ENCODE measurements at regions not wholly inside any gene's neighbourhood (a gene's known extent, or its start where the extent isn't known, plus 50 kb on each side); places are given as distances from the start of the nearest gene placed in this dataset.
"Not testable (repeated sequence)": the region's sequence is repeated elsewhere in the genome, so short reads cannot be mapped to it uniquely, and the experiment has no call there.

GRCh38 chr5:142542078-142542477 is 143.8 kb downstream of the FGF1 start:
- DNase-seq (ENCODE audit: extremely low read depth in 1 of 2, low read depth in 1 of 2): no peak

DNA sequence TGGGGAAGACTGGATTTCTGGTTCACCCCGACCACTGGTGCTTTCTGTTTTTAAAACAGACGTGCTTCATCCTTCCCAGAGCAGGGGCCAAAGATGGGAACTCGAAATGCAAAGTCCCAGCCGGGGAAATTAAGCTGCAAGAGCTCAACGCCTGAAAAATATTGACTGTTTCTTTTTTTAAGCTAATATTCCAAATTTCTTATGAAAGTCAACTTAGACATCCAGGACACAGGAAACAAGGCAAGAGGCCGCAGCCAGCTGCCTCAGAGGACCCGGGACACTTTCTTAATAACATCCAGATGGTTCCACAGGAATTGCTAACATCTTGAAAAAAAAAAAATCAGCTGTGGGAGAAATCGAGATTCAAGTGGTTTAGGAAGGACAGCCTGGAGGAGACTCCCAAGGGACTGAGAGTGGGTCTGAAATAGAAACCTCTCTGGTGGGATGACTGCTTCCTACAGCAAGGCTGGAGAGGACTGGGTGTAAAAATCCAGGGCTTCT is 144.9 kb downstream of the FGF1 start:
- DNase-seq (ENCODE audit: extremely low read depth in 1 of 2, low read depth in 1 of 2): no peak

- DNase-seq (ENCODE audit: extremely low read depth in 1 of 2, low read depth in 1 of 2): no peak
These were observed 146.6 kb downstream of the FGF1 start for GRCh38 chr5:142539154-142539740.

GRCh38 chr5:142537938-142538337 is 148.0 kb downstream of the FGF1 start:
- no peak for DNase-seq (ENCODE audit: extremely low read depth in 1 of 2, low read depth in 1 of 2)

DNA sequence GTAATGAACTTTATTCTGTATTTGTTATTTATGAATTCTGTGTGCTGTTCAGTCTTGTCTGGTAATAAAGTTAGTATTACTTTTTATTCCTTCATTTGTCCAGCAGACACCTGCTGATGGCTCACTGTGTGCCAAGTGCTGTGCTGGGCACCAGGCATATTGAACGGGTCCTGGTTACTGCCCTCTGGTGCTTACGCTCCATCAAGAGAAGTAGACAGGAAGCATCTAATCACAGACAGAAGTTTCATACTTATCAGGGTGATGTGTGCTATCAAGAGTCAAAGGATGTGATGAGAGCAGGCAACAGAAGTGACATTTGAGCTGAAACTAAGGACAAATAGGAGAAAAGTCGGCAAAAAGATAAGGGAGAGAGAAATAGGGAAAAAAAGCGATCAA is 153.1 kb downstream of the FGF1 start:
- no peak for DNase-seq (ENCODE audit: extremely low read depth in 1 of 2, low read depth in 1 of 2)

GRCh38 chr5:142531977-142532780 is 153.7 kb downstream of the FGF1 start:
- DNase-seq (ENCODE audit: extremely low read depth in 1 of 2, low read depth in 1 of 2): no peak

- no peak for DNase-seq (ENCODE audit: extremely low read depth in 1 of 2, low read depth in 1 of 2)
These were observed 155.0 kb downstream of the FGF1 start for GRCh38 chr5:142530904-142531303.

GRCh38 chr5:142529626-142530278 is 156.1 kb downstream of the FGF1 start:
- DNase-seq (ENCODE audit: extremely low read depth in 1 of 2, low read depth in 1 of 2): no peak

GRCh38 chr5:142527664-142528295 is 158.1 kb downstream of the FGF1 start:
- no peak for DNase-seq (ENCODE audit: extremely low read depth in 1 of 2, low read depth in 1 of 2)

DNA sequence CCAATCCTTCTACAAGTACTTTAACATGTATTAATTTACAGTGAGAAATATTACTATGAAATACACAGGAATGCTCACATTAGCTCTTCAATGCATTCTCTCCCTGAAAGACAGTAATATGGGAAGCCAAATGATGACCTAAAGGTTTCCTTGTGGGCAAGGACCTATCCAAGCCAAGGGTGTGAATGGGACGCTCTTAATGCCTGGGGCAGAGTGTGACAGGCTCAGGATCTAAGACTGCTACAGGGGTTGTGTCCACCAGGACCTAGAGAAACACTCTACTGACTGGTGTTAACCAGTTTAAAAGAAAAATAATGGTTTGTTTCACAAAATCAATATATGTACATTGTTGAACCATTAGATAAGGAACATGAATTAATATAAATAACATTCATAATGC is 158.7 kb downstream of the FGF1 start:
- DNase-seq (ENCODE audit: extremely low read depth in 1 of 2, low read depth in 1 of 2): no peak

DNA sequence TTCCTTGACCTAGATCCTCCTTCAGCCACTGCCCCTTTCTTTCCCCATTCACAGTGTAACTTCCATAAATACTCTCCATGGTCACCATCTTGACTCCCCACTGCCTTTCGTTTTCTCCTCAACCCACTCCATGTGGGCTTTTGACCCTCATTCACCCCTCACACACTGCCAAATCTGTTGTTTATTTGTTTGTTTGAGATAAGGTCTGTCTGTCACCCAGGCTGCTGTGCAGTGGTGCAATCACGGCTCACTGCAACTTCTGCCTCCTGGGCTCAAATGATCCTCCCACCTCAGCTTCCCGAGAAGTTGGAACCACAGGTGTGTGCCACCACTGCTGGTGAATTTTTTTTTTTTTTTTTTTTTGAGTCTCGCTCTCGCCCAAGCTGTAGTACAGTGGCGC is 162.9 kb downstream of the FGF1 start:
- no peak for DNase-seq (ENCODE audit: extremely low read depth in 1 of 2, low read depth in 1 of 2)

DNA sequence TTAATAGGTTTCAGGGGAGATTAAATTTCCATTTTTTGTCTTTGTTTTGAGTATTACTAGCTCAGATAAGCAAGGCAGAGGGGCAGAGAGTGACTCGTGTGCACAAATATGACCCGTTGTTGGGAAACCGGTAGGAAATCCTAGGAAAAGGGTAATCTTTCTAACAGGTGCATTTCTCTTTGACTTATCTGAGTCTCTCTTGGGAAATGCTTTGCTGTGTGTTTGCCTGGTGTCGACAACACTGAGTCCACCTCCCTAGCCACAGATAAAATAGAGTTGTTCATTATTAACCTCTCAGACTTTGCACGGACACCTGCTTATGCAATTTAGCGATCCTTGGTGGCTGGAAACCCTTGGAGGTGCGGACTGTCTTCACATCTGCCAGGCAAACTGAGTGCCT is 164.2 kb downstream of the FGF1 start:
- DNase-seq (ENCODE audit: extremely low read depth in 1 of 2, low read depth in 1 of 2): no peak

DNA sequence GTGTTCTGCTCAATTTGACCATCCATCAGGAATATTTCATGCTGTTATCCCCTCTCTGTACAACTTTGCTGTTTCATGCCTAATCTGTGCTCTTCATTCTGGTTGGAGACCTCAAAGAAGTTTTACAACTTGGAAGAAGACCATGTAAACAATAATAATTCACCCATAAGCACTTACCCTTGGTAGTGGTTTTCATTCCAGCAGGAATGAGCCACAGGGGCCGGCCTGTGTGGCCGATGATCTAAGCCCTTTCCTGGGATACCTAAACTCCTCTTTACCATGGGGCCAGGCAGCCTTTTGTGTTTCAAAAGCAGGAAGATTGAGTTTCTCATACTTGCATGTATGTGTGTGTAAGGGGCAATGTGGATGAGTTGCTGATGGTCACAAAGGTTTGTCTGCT is 165.0 kb downstream of the FGF1 start:
- DNase-seq (ENCODE audit: extremely low read depth in 1 of 2, low read depth in 1 of 2): no peak

GRCh38 chr5:142519913-142520312 is 166.0 kb downstream of the FGF1 start:
- DNase-seq (ENCODE audit: extremely low read depth in 1 of 2, low read depth in 1 of 2): not testable (repeated sequence)

DNA sequence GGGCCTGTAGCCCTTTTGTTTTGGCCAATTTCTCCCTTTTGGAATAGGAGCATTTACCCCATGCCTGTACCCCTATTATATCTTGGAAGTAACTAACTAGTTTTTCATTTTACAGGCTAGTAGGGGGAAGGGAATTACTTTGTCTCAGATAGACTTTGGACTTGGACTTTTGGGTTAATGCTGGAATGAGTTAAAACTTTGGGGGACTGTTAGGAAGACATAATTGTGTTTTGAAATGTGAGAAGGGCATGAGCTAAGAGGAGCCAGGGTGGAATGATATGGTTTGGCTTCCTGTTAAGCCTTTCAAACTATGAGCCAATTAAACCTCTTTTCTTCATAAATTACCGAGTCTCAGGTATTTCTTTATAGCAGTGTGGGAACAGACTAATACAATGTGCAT is 168.1 kb downstream of the FGF1 start:
- DNase-seq (ENCODE audit: extremely low read depth in 1 of 2, low read depth in 1 of 2): no peak

- no peak for DNase-seq (ENCODE audit: extremely low read depth in 1 of 2, low read depth in 1 of 2)
These were observed 169.2 kb downstream of the FGF1 start for GRCh38 chr5:142516732-142517131.

- no peak for DNase-seq (ENCODE audit: extremely low read depth in 1 of 2, low read depth in 1 of 2)
These were observed 170.9 kb downstream of the FGF1 start for GRCh38 chr5:142515036-142515435.

GRCh38 chr5:142514196-142514595 is 171.7 kb downstream of the FGF1 start:
- no peak for DNase-seq (ENCODE audit: extremely low read depth in 1 of 2, low read depth in 1 of 2)

DNA sequence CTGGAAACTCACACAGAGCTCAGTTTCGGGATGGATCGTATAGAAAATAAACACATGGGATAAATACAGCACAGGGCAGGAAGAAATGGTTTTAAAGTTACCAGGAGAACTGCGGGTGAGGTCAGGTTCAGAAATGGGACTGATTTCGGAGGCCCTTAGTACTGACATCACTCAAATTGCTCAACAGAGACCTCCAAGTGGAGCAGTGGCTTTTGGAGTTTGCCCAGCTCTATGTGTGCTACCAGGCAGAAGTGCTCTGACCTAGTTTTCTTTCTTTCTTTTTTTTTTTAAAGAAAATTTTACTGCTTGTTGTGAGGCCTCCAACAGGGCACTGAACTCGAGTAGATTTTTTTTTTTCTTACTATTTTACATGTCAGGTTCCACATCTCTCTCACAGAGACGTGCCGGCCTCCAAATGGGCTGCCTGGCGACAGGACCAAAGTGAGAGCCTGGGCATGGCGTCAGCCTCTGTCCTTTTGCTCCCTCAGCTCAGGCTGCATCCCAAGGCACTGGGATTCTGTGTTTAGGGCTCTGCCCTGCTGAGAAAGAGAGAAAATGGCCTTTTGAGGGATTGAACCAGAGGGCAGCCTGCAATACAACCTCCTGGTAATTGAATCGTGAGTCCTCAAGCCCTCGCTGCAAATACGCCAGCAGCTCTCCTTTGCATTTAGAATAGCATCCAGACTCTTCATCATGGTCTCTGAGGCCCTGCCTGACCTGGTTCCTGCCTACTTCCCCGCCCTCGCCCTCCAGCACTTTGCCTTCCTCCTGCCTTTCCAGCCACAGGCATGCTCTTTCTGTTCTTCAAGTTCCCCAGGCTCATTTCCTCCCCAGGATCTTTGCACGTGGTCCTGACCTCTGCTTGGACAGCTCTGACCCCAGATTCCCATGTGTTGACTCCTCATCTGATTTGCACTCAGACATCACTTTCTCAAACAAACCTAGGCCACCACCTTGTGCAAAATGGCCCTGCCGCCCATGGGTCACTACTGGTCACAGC is 173.5 kb downstream of the FGF1 start:
- DNase-seq (ENCODE audit: extremely low read depth in 1 of 2, low read depth in 1 of 2): no peak

DNA sequence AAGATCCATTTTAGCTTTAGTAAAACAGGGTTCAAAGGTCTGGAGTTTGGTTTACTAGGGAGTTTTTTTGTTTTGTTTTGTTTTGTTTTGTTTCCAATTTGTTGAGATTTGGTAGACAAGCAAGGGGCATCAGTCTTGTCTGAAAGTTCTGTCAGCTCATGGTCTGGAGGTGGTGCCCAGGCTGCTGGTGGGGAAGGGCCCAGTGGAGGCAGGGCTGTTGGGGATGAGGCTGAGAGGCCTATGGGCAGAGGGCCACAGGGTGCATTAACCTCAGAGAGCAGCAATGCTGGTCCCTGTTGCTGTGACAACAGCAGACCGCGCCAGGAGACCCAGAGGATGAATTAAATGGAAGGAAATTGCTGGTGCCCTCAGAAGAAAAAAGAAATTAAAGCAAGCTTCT is 174.5 kb downstream of the FGF1 start:
- DNase-seq (ENCODE audit: extremely low read depth in 1 of 2, low read depth in 1 of 2): no peak

All from activated CD8-positive, alpha-beta memory T cell treated with anti-CD3 and anti-CD28 coated beads for 1 hour (primary cell).